ENCODE measurements at regions not wholly inside any gene's neighbourhood (a gene's known extent, or its start where the extent isn't known, plus 50 kb on each side); places are given as distances from the start of the nearest gene placed in this dataset.

DNA sequence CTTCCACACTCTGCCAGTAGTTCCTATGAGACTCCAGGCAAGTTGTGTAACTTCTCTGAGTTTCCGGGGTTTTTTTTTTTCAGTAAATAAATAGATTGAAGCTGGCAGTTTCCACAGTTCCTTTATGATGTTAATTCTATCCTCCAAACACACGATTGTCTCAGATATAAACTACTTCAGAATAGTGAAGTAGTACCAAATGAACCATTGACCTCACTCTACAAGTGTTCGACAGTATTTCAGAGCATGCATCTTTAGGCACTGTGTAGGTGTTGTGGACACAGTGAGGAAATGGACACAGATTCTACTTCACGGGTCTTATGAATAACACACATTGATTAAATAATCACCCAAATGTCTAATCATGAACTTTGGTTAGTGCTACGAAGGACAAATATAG lies 136.1 kb upstream of the IGSF10 start:
- TF ChIP-seq, protein P1, sequence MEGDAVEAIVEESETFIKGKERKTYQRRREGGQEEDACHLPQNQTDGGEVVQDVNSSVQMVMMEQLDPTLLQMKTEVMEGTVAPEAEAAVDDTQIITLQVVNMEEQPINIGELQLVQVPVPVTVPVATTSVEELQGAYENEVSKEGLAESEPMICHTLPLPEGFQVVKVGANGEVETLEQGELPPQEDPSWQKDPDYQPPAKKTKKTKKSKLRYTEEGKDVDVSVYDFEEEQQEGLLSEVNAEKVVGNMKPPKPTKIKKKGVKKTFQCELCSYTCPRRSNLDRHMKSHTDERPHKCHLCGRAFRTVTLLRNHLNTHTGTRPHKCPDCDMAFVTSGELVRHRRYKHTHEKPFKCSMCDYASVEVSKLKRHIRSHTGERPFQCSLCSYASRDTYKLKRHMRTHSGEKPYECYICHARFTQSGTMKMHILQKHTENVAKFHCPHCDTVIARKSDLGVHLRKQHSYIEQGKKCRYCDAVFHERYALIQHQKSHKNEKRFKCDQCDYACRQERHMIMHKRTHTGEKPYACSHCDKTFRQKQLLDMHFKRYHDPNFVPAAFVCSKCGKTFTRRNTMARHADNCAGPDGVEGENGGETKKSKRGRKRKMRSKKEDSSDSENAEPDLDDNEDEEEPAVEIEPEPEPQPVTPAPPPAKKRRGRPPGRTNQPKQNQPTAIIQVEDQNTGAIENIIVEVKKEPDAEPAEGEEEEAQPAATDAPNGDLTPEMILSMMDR (IDR thresholded peaks at IDR 0.05), result no peak
- TF ChIP-seq POLR2AphosphoS5 (IDR thresholded peaks at IDR 0.05), result no peak

Measured in prostate gland (tissue), 2 donors.